Right atrium auricular region (tissue), 2 donors: ENCODE measurements at regions not wholly inside any gene's neighbourhood (a gene's known extent, or its start where the extent isn't known, plus 50 kb on each side); places are given as distances from the start of the nearest gene placed in this dataset.

Experiments used
- DNase-seq: peaks from one replicate; pipeline ENCODE4 v3.0.0-alpha.2; 2019; ENCODE audit warnings: low spot score
- H3K27ac ChIP-seq, 2 donors: fragments of 200-600 bp; sonication (generic); 1 replicate in 1 of 2; 2 replicates in 1 of 2; pipeline ENCODE4 v1.5.1; 2016 to 2019
- H3K27me3 ChIP-seq, 2 donors: fragments of 200-600 bp; sonication (generic); one replicate each; pipeline versions ENCODE4 v1.5.1 to v1.6.0; 2017 to 2019
- H3K36me3 ChIP-seq: fragments of 200-600 bp; sonication (generic); one replicate; pipeline ENCODE4 v1.5.1; 2016
- H3K4me1 ChIP-seq, 2 donors: fragments of 200-600 bp; sonication (generic); one replicate each; pipeline versions ENCODE4 v1.5.1 to v1.6.0; 2017 to 2019
- H3K4me3 ChIP-seq, 2 donors: fragments of 200-600 bp; sonication (generic); 1 replicate in 1 of 2; 2 replicates in 1 of 2; pipeline ENCODE4 v1.5.1; 2017 to 2019; ENCODE audit warnings: mild to moderate bottlenecking in 1 of 2, moderate library complexity in 1 of 2
- H3K9me3 ChIP-seq, 2 donors: fragments of 200-600 bp; sonication (generic); one replicate each; pipeline ENCODE4 v1.5.1; 2019
- TF ChIP-seq, protein P1 (sequence below), 2 donors: fragments of 200-600 bp; sonication (generic); IDR thresholded peaks; one replicate each; pipeline ENCODE4 v1.5.1; 2019; ENCODE audit warnings: antibody characterized with exemption in 2 of 2

- no peaks in the 10 kb centered on the region for H3K27me3 ChIP-seq
- no peaks in the 10 kb centered on the region for H3K9me3 ChIP-seq
- DNase-seq, result no peak
- H3K27ac ChIP-seq, result no peak overlapping the region
- H3K36me3 ChIP-seq, result no peaks in the 10 kb centered on the region
- TF ChIP-seq, protein P1, sequence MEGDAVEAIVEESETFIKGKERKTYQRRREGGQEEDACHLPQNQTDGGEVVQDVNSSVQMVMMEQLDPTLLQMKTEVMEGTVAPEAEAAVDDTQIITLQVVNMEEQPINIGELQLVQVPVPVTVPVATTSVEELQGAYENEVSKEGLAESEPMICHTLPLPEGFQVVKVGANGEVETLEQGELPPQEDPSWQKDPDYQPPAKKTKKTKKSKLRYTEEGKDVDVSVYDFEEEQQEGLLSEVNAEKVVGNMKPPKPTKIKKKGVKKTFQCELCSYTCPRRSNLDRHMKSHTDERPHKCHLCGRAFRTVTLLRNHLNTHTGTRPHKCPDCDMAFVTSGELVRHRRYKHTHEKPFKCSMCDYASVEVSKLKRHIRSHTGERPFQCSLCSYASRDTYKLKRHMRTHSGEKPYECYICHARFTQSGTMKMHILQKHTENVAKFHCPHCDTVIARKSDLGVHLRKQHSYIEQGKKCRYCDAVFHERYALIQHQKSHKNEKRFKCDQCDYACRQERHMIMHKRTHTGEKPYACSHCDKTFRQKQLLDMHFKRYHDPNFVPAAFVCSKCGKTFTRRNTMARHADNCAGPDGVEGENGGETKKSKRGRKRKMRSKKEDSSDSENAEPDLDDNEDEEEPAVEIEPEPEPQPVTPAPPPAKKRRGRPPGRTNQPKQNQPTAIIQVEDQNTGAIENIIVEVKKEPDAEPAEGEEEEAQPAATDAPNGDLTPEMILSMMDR (IDR thresholded peaks at IDR 0.05), result no peak
- H3K4me1 ChIP-seq, result no peaks in the 10 kb centered on the region
- H3K4me3 ChIP-seq, result no peak overlapping the region
Observed at GRCh38 chr7:18177815-18178660, 150.4 kb upstream of the PRPS1L1 start.

GRCh38 chr7:18179093-18179492 is 151.4 kb upstream of the PRPS1L1 start:
- H3K4me3 ChIP-seq, result no peak overlapping the region
- H3K9me3 ChIP-seq, result no peaks in the 10 kb centered on the region
- no peaks in the 10 kb centered on the region for H3K4me1 ChIP-seq
- TF ChIP-seq, protein P1 (IDR thresholded peaks at IDR 0.05), result no peak
- H3K36me3 ChIP-seq, result no peaks in the 10 kb centered on the region
- H3K27ac ChIP-seq, result no peak overlapping the region
- no peaks in the 10 kb centered on the region for H3K27me3 ChIP-seq
- no peak for DNase-seq

- H3K4me3 ChIP-seq, result no peak overlapping the region
- no peaks in the 10 kb centered on the region for H3K9me3 ChIP-seq
- TF ChIP-seq, protein P1 (IDR thresholded peaks at IDR 0.05), result no peak
- DNase-seq, result no peak
- no peaks in the 10 kb centered on the region for H3K36me3 ChIP-seq
- H3K27ac ChIP-seq, result no peak overlapping the region
- no peaks in the 10 kb centered on the region for H3K27me3 ChIP-seq
- no peaks in the 10 kb centered on the region for H3K4me1 ChIP-seq
Observed at GRCh38 chr7:18180685-18181084, 153.0 kb upstream of the PRPS1L1 start.

DNA sequence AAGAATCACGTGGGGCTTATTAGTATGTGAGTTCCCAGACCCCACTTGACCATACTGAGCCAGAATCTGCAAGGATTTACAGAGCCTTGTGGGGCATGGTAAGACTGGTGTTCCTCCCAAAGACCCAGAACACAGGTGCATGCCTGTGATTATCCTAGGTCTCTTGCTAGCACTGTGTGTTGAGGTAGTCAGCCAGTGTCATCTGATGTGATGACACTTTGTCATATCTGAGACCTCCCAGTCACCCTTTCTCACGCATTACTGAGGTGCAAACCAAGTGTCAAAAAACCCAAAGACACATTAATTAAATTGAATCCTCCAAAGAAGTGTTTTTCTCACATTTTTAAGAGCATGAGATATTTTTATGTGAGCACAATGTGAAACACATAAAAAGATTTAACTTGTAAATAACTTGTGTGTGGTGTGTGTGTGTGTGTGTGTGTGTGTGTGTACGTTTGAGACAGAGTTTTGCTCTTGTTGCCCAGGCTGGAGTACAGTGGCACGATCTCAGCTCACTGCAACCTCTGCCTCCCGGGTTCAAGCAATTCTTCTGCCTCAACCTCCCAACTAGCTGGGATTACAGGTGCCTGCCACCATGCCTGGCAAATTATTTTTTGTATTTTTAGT is 162.0 kb upstream of the PRPS1L1 start:
- TF ChIP-seq, protein P1 (IDR thresholded peaks at IDR 0.05), result no peak
- Histone ChIP-seq H3K27ac (no peak overlapping the region), H3K27me3 (no peaks in the 10 kb centered on the region), H3K9me3 (no peaks in the 10 kb centered on the region), H3K36me3 (no peaks in the 10 kb centered on the region), H3K4me1 (no peaks in the 10 kb centered on the region), H3K4me3 (no peak overlapping the region)
- DNase-seq, result no peak

GRCh38 chr7:18191341-18191740 is 163.7 kb upstream of the PRPS1L1 start:
- no peak overlapping the region for H3K27ac ChIP-seq
- TF ChIP-seq, protein P1 (IDR thresholded peaks at IDR 0.05), result no peak
- H3K4me1 ChIP-seq, result no peaks in the 10 kb centered on the region
- H3K4me3 ChIP-seq, result no peak overlapping the region
- no peaks in the 10 kb centered on the region for H3K9me3 ChIP-seq
- H3K36me3 ChIP-seq, result no peaks in the 10 kb centered on the region
- no peak for DNase-seq
- no peaks in the 10 kb centered on the region for H3K27me3 ChIP-seq
